ENCODE measurements at regions not wholly inside any gene's neighbourhood (a gene's known extent, or its start where the extent isn't known, plus 50 kb on each side); places are given as distances from the start of the nearest gene placed in this dataset.

DNA sequence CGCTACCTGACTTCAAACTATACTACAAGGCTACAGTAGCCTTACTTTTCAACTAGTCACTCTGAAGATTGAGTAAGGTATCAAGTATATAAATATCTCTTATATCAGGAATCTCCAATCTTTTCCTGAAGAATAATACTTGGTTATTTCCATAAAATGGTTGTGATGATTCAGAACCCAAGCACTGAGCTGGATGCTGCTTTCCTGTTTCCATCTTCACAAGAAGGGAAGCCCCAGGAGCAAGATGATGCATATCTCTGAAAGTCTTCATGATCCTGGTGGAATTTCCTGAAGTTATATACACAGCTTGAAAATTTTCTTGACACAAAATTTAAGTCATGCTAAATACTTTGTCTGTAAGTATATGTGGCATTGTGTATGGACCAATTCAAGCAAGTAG is 243.9 kb upstream of the TANK start:
- no peaks in the 10 kb centered on the region for H3K36me3 ChIP-seq (ENCODE audit: control insufficient read depth, insufficient read depth, low read length)
- Mint-ChIP-seq H3K27ac (no peak overlapping the region), H3K36me3 (no peaks in the 10 kb centered on the region), H3K4me1 (no peaks in the 10 kb centered on the region), H3K27me3 (ENCODE audit: low read depth in 2 of 2) (peaks cover 0 to 5% of the 10 kb centered on the region in 2 donors), H3K4me3 (no peak overlapping the region), H3K9me3 (no peaks in the 10 kb centered on the region)
- no CpG with 5 or more reads among the region's 1 CpG for WGBS (ENCODE audit: insufficient coverage)
- TF ChIP-seq, protein P1, sequence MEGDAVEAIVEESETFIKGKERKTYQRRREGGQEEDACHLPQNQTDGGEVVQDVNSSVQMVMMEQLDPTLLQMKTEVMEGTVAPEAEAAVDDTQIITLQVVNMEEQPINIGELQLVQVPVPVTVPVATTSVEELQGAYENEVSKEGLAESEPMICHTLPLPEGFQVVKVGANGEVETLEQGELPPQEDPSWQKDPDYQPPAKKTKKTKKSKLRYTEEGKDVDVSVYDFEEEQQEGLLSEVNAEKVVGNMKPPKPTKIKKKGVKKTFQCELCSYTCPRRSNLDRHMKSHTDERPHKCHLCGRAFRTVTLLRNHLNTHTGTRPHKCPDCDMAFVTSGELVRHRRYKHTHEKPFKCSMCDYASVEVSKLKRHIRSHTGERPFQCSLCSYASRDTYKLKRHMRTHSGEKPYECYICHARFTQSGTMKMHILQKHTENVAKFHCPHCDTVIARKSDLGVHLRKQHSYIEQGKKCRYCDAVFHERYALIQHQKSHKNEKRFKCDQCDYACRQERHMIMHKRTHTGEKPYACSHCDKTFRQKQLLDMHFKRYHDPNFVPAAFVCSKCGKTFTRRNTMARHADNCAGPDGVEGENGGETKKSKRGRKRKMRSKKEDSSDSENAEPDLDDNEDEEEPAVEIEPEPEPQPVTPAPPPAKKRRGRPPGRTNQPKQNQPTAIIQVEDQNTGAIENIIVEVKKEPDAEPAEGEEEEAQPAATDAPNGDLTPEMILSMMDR (IDR thresholded peaks at IDR 0.05) = no peak
- H3K4me1 ChIP-seq (ENCODE audit: control insufficient read depth, insufficient read depth, low read length) = no peaks in the 10 kb centered on the region
- peaks cover 2% of the 10 kb centered on the region for H3K27me3 ChIP-seq (ENCODE audit: control insufficient read depth, insufficient read depth, low read length)
- no peak for DNase-seq
- no peaks in the 10 kb centered on the region for H3K9me3 ChIP-seq (ENCODE audit: control insufficient read depth, insufficient read depth, low read length)
- intact Hi-C loops (cut with micrococcal nuclease) = no loop called here
- no peak overlapping the region for H3K27ac ChIP-seq (ENCODE audit: low read length)
- no peak overlapping the region for H3K4me3 ChIP-seq (ENCODE audit: low read length)
- ATAC-seq = no peak

DNA sequence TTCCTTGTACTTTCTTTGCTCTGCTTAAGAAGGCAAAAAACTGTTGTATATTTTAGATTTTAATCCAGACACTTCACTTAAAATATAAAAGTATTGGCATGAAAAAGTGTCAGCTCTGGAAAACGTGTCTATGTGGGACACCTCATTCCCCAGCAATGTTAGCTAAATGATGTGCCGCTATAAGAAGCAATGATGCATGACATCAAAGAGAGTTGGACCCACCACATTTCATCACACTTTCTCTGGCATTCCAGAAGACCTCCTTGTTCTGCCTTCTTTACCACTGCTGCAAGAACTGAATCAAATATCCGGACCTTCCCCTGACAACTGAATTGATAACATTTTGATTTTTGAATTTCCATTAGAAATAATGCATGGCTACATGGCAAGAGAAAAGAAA is 242.4 kb upstream of the TANK start:
- TF ChIP-seq, protein P1 (IDR thresholded peaks at IDR 0.05) = no peak
- H3K4me1 Mint-ChIP-seq = no peaks in the 10 kb centered on the region
- H3K27ac Mint-ChIP-seq = no peak overlapping the region
- H3K27me3 ChIP-seq (ENCODE audit: control insufficient read depth, insufficient read depth, low read length) = peaks cover 2% of the 10 kb centered on the region
- H3K27ac ChIP-seq (ENCODE audit: low read length) = no peak overlapping the region
- DNase-seq (no peak), ATAC-seq (no peak)
- no peaks in the 10 kb centered on the region for H3K9me3 ChIP-seq (ENCODE audit: control insufficient read depth, insufficient read depth, low read length)
- intact Hi-C loops (cut with micrococcal nuclease) = no loop called here
- WGBS (ENCODE audit: insufficient coverage) = 98% methylated on average over 3 of the region's 3 CpGs
- H3K4me3 Mint-ChIP-seq = no peak overlapping the region
- H3K9me3 Mint-ChIP-seq = no peaks in the 10 kb centered on the region
- peaks cover 0 to 5% of the 10 kb centered on the region in 2 donors for H3K27me3 Mint-ChIP-seq (ENCODE audit: low read depth in 2 of 2)
- no peaks in the 10 kb centered on the region for H3K36me3 ChIP-seq (ENCODE audit: control insufficient read depth, insufficient read depth, low read length)
- no peaks in the 10 kb centered on the region for H3K36me3 Mint-ChIP-seq
- H3K4me3 ChIP-seq (ENCODE audit: low read length) = no peak overlapping the region
- H3K4me1 ChIP-seq (ENCODE audit: control insufficient read depth, insufficient read depth, low read length) = no peaks in the 10 kb centered on the region

DNA sequence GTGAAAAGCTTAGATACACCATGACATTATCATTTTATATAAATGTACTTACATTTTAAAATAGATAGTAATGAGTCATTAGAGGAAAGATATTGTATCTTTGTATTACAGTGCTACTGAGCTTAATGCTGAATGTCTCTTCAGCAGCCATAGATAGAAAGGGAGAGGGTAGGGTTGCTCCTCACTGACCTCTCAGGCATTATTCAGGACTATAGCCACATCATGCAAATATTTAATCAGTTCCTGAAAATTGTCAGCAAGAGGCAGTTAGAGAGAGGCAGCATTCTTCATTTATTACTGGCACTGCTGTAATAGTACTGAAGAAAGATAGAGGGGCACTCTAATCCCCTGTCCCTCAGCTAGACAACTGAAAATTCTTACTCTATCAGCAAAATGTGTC is 242.0 kb upstream of the TANK start:
- no peaks in the 10 kb centered on the region for H3K36me3 Mint-ChIP-seq
- H3K4me1 Mint-ChIP-seq = no peaks in the 10 kb centered on the region
- Histone ChIP-seq H3K4me3 (ENCODE audit: low read length) (no peak overlapping the region), H3K4me1 (ENCODE audit: control insufficient read depth, insufficient read depth, low read length) (no peaks in the 10 kb centered on the region), H3K9me3 (ENCODE audit: control insufficient read depth, insufficient read depth, low read length) (no peaks in the 10 kb centered on the region), H3K27ac (ENCODE audit: low read length) (no peak overlapping the region), H3K36me3 (ENCODE audit: control insufficient read depth, insufficient read depth, low read length) (no peaks in the 10 kb centered on the region), H3K27me3 (ENCODE audit: control insufficient read depth, insufficient read depth, low read length) (peaks cover 2% of the 10 kb centered on the region)
- H3K4me3 Mint-ChIP-seq = no peak overlapping the region
- no peak overlapping the region for H3K27ac Mint-ChIP-seq
- ATAC-seq (no peak), DNase-seq (no peak)
- TF ChIP-seq, protein P1 (IDR thresholded peaks at IDR 0.05) = no peak
- peaks cover 0 to 5% of the 10 kb centered on the region in 2 donors for H3K27me3 Mint-ChIP-seq (ENCODE audit: low read depth in 2 of 2)
- H3K9me3 Mint-ChIP-seq = no peaks in the 10 kb centered on the region
- intact Hi-C loops (cut with micrococcal nuclease) = no loop called here

DNA sequence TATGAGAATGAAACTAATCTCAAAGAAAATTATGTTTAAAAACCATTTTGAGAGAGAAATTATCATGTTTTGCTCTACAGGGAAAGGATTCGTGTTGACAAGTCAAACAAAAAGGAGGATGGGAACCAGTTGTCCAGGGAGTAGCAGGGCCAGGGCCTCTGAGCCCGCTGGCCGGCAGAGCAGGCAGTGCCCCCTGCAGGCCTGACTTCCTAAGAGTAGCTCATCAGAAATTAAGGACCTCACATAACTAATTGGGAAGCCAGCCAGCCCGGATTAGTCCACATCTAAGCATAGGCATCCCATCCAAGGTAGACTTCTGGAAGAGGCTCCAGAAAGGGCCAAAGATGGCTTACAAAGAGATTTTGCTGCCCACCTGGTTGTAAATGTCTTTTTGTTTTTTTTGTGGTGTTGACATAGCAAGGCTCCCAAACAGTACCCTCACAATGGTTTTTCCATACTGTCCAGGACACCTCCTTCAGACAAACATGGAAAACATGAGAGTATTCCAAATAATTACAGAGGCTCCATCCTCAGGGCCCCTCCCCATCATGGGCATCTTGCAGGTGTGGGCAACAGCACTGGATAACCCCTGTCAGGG is 241.2 kb upstream of the TANK start:
- peak; percentile 31 to 67 (median 58) for ATAC-seq
- Mint-ChIP-seq H3K27ac (no peak overlapping the region), H3K9me3 (no peaks in the 10 kb centered on the region), H3K36me3 (no peaks in the 10 kb centered on the region), H3K4me1 (no peaks in the 10 kb centered on the region), H3K27me3 (ENCODE audit: low read depth in 2 of 2) (peaks cover 0 to 5% of the 10 kb centered on the region in 2 donors), H3K4me3 (no peak overlapping the region)
- Histone ChIP-seq H3K27ac (ENCODE audit: low read length) (no peak overlapping the region), H3K4me1 (ENCODE audit: control insufficient read depth, insufficient read depth, low read length) (no peaks in the 10 kb centered on the region), H3K4me3 (ENCODE audit: low read length) (no peak overlapping the region), H3K36me3 (ENCODE audit: control insufficient read depth, insufficient read depth, low read length) (no peaks in the 10 kb centered on the region), H3K9me3 (ENCODE audit: control insufficient read depth, insufficient read depth, low read length) (no peaks in the 10 kb centered on the region), H3K27me3 (ENCODE audit: control insufficient read depth, insufficient read depth, low read length) (peaks cover 2% of the 10 kb centered on the region)
- intact Hi-C loops (cut with micrococcal nuclease) = loop anchor here (1.0 kb wide), 1 partner anchor 595 kb away; no protein-coding TSS in a partner anchor
- 33% methylated on average over 4 of the region's 4 CpGs for WGBS (ENCODE audit: insufficient coverage)
- DNase-seq = peak; percentile 19 to 53
- TF ChIP-seq, protein P1 (IDR thresholded peaks at IDR 0.05) = peak; percentile 29

Measured in natural killer cell (primary cell).